Neural progenitor cell (in vitro differentiated cells): ENCODE measurements at regions not wholly inside any gene's neighbourhood (a gene's known extent, or its start where the extent isn't known, plus 50 kb on each side); places are given as distances from the start of the nearest gene placed in this dataset.
A peak's percentile ranks its signal among the peaks of the same experiment; 100 is the strongest.
"Not testable (repeated sequence)": the region's sequence is repeated elsewhere in the genome, so short reads cannot be mapped to it uniquely, and the experiment has no call there.

Experiments used
- DNase-seq: peaks from one replicate; pipeline ENCODE4 v3.0.0-alpha.2; 2016; ENCODE audit warnings: low spot score
- H2AFZ ChIP-seq: fragments of 200-600 bp; sonication (generic); replicated peaks from 2 replicates; pipeline ENCODE4 v1.6.1; 2016; ENCODE audit warnings: antibody characterized with exemption
- H3F3A ChIP-seq: fragments of 200-600 bp; sonication (generic); 2 replicates; pipeline ENCODE4 v1.6.1; 2016; ENCODE audit warnings: antibody characterized with exemption, low read depth
- H3K27ac ChIP-seq: fragments of 200-600 bp; sonication (generic); 2 replicates; pipeline ENCODE4 v1.5.1; 2016; ENCODE audit warnings: mild to moderate bottlenecking
- H3K27me3 ChIP-seq: fragments of 200-600 bp; sonication (generic); 2 replicates; pipeline ENCODE4 v1.6.1; 2016; ENCODE audit warnings: mild to moderate bottlenecking, moderate library complexity
- H3K36me3 ChIP-seq: fragments of 200-600 bp; sonication (generic); 2 replicates; pipeline ENCODE4 v1.5.1; 2016
- H3K4me1 ChIP-seq: fragments of 200-600 bp; sonication (generic); 2 replicates; pipeline ENCODE4 v1.6.1; 2016; ENCODE audit warnings: mixed run types
- H3K4me2 ChIP-seq: fragments of 200-600 bp; sonication (generic); 2 replicates; pipeline ENCODE4 v1.6.1; 2016
- H3K4me3 ChIP-seq: fragments of 200-600 bp; sonication (generic); 2 replicates; pipeline ENCODE4 v1.5.1; 2016
- H3K79me2 ChIP-seq: fragments of 200-600 bp; sonication (generic); 2 replicates; pipeline ENCODE4 v1.6.1; 2016; ENCODE audit warnings: low read depth
- H3K9ac ChIP-seq: fragments of 200-600 bp; sonication (generic); 2 replicates; pipeline ENCODE4 v1.6.1; 2016
- H3K9me3 ChIP-seq: fragments of 200-600 bp; sonication (generic); 2 replicates; pipeline ENCODE4 v1.5.1; 2016; ENCODE audit warnings: low read depth
- H4K20me1 ChIP-seq: fragments of 200-600 bp; sonication (generic); 2 replicates; pipeline ENCODE4 v1.6.1; 2016; ENCODE audit warnings: low read depth
- H3K27ac Mint-ChIP-seq: 3 replicates; pipeline ENCODE4 v1.8.0; 2021; ENCODE audit warnings: mixed read lengths
- H3K27me3 Mint-ChIP-seq: 2 replicates; pipeline ENCODE4 v1.8.0; 2022; ENCODE audit warnings: low read depth, mild to moderate bottlenecking, inconsistent platforms, moderate library complexity, mixed read lengths; ENCODE audit not compliant: insufficient read depth
- H3K36me3 Mint-ChIP-seq: 3 replicates; pipeline ENCODE4 v1.8.0; 2021; ENCODE audit warnings: mixed read lengths
- H3K4me1 Mint-ChIP-seq: 3 replicates; pipeline ENCODE4 v1.8.0; 2021; ENCODE audit warnings: mixed read lengths
- H3K4me3 Mint-ChIP-seq: 3 replicates; pipeline ENCODE4 v1.8.0; 2021; ENCODE audit warnings: mild to moderate bottlenecking, moderate library complexity, mixed read lengths
- H3K9me3 Mint-ChIP-seq: 3 replicates; pipeline ENCODE4 v1.8.0; 2020; ENCODE audit warnings: mixed read lengths
- CTCF ChIP-seq: fragments of 200-600 bp; sonication (generic); IDR thresholded peaks from 2 replicates; pipeline ENCODE4 v1.5.1; 2017; ENCODE audit warnings: antibody characterized with exemption, mild to moderate bottlenecking
- EZH2 ChIP-seq: fragments of 200-600 bp; sonication (generic); IDR thresholded peaks from 2 replicates; pipeline ENCODE4 v1.6.1; 2017; ENCODE audit warnings: antibody characterized with exemption, mild to moderate bottlenecking, moderate library complexity
- EZH2phosphoT487 ChIP-seq: fragments of 200-600 bp; sonication (generic); IDR thresholded peaks from 2 replicates; pipeline ENCODE4 v1.6.1; 2017; ENCODE audit warnings: antibody characterized with exemption

- no peak overlapping the region for H3K4me3 ChIP-seq
- no peak overlapping the region for H3K9ac ChIP-seq
- no peaks in the 10 kb centered on the region for H3K27me3 ChIP-seq
- Mint-ChIP-seq H3K9me3 (no peaks in the 10 kb centered on the region), H3K4me3 (no peak overlapping the region), H3K27ac (peak overlapping the region; percentile 69), H3K36me3 (no peaks in the 10 kb centered on the region), H3K27me3 (peaks cover 8% of the 10 kb centered on the region), H3K4me1 (peaks cover 14% of the 10 kb centered on the region)
- no peak overlapping the region for H3K27ac ChIP-seq
- no peaks in the 10 kb centered on the region for H4K20me1 ChIP-seq
- TF ChIP-seq EZH2phosphoT487 (no peak), CTCF (peak; percentile 34), EZH2 (no peak)
- H3K79me2 ChIP-seq, result no peaks in the 10 kb centered on the region
- no peak for DNase-seq
- no peak overlapping the region for H2AFZ ChIP-seq
- H3F3A ChIP-seq, result no peaks in the 10 kb centered on the region
- no peaks in the 10 kb centered on the region for H3K9me3 ChIP-seq
- no peaks in the 10 kb centered on the region for H3K36me3 ChIP-seq
- H3K4me2 ChIP-seq, result no peak overlapping the region
- H3K4me1 ChIP-seq, result peaks cover 7% of the 10 kb centered on the region
Observed at GRCh38 chr15:66966256-66966655, 99.1 kb upstream of the SMAD3 start.

- no peak overlapping the region for H3K27ac ChIP-seq
- H3K4me2 ChIP-seq, result no peak overlapping the region
- H3K4me1 ChIP-seq, result no peaks in the 10 kb centered on the region
- H3K27me3 ChIP-seq, result no peaks in the 10 kb centered on the region
- no peaks in the 10 kb centered on the region for H4K20me1 ChIP-seq
- H3K27me3 Mint-ChIP-seq, result peaks cover 9% of the 10 kb centered on the region
- H3F3A ChIP-seq, result no peaks in the 10 kb centered on the region
- H3K4me3 ChIP-seq, result no peak overlapping the region
- no peak for TF ChIP-seq CTCF
- TF ChIP-seq EZH2phosphoT487, result no peak
- no peak for TF ChIP-seq EZH2
- no peak overlapping the region for H3K9ac ChIP-seq
- no peaks in the 10 kb centered on the region for H3K9me3 Mint-ChIP-seq
- H3K36me3 ChIP-seq, result no peaks in the 10 kb centered on the region
- H3K79me2 ChIP-seq, result no peaks in the 10 kb centered on the region
- no peak for DNase-seq
- H3K27ac Mint-ChIP-seq, result no peak overlapping the region
- no peaks in the 10 kb centered on the region for H3K36me3 Mint-ChIP-seq
- peaks cover 15% of the 10 kb centered on the region for H3K4me1 Mint-ChIP-seq
- no peak overlapping the region for H2AFZ ChIP-seq
- H3K9me3 ChIP-seq, result no peaks in the 10 kb centered on the region
- no peak overlapping the region for H3K4me3 Mint-ChIP-seq
Observed at GRCh38 chr15:66968806-66969596, 96.4 kb upstream of the SMAD3 start.

DNA sequence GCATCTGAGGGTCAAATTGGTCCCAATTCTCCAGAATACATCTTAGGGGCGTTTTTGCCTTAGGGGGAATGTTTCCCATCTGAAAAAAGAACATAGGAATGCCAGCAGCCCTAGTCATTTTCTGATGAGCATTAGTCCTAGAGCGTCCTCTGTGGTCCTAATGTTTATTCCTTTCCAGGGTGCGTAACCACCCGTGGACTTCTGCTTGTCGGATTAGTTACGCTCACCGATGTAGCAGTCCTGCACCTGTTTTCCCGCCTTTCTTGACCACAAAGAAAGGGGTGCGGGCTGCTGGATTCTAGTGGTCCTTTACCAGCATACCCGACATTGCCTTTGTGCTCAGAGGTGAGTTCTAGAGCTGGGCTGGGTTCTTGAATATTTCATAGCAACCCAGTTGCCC, 91.3 kb upstream of the SMAD3 start:
- H3K4me1 ChIP-seq, H2AFZ ChIP-seq, H3K36me3 ChIP-seq, H3K36me3 Mint-ChIP-seq, H3K4me3 ChIP-seq, DNase-seq, H4K20me1 ChIP-seq, H3K9me3 ChIP-seq, H3K9ac ChIP-seq, H3K27me3 Mint-ChIP-seq, H3K4me3 Mint-ChIP-seq, H3K9me3 Mint-ChIP-seq, H3K79me2 ChIP-seq, H3K27me3 ChIP-seq, H3F3A ChIP-seq, H3K27ac ChIP-seq, H3K4me2 ChIP-seq, H3K27ac Mint-ChIP-seq: not testable (repeated sequence)
- H3K4me1 Mint-ChIP-seq, result peaks cover 10% of the 10 kb centered on the region

DNA sequence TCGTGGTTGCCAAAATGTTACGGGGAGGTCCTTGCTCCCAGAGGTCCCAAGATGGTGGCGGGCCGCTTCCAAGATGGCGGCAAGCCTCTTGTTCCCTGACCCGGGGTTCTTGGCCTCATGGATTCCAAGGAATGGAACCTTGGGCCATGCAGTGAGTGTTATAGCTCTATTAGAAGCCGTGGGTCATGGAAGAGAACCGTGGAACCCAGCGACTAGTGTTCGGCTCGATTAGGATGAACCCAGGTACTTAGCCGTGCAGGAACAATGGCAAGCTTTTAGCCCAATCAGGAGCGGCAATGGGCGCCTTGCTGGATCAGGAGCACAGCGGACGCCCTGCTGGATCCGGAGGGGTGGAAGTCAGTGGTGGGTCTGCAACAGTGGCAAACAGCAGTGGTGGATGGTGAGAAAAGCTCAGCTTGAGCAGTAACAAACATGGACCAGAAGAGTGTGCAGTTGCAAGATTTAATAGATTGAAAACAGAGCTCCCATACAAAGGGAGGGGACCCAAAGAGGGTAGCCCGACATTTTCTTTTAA, 89.2 kb upstream of the SMAD3 start:
- not testable (repeated sequence) for H3K4me3 Mint-ChIP-seq, H3K9me3 Mint-ChIP-seq, H3K9me3 ChIP-seq, H3K4me3 ChIP-seq, H3K27ac Mint-ChIP-seq, H3K79me2 ChIP-seq, H3K36me3 ChIP-seq, H3K9ac ChIP-seq, H4K20me1 ChIP-seq, H3K4me1 Mint-ChIP-seq, H3K27me3 ChIP-seq, H3K36me3 Mint-ChIP-seq, H3K4me1 ChIP-seq, H3K27ac ChIP-seq, H2AFZ ChIP-seq, H3K4me2 ChIP-seq, DNase-seq, H3K27me3 Mint-ChIP-seq, H3F3A ChIP-seq

DNA sequence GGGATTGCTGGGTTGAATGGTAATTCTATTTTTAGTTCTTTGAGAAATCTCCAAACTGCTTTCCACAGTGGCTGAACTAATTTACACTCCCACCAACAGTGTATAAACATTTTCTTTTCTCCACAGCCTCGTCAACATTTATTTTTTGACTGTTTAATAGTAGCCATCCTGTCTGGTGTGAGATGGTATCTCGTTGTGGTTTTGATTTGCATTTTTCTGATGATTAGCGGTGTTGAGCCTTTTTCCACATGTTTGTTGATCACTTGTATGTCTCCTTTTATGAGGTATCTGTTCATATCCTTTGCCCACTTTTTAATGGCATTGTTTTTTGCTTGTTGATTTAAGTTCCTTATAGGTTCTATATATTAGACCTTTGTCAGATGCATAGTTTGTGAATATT, 85.1 kb upstream of the SMAD3 start:
- not testable (repeated sequence) for H3K79me2 ChIP-seq, H3K4me1 ChIP-seq, H3F3A ChIP-seq, H3K9ac ChIP-seq, H3K4me3 ChIP-seq, H3K4me3 Mint-ChIP-seq, H3K9me3 ChIP-seq, H4K20me1 ChIP-seq, H3K27me3 Mint-ChIP-seq, H3K4me1 Mint-ChIP-seq, H3K36me3 Mint-ChIP-seq, H3K36me3 ChIP-seq, H3K9me3 Mint-ChIP-seq, H3K27ac ChIP-seq, H3K27me3 ChIP-seq, H3K4me2 ChIP-seq, H3K27ac Mint-ChIP-seq, H2AFZ ChIP-seq, DNase-seq
